Endodermal cell (in vitro differentiated cells): ENCODE measurements at regions not wholly inside any gene's neighbourhood (a gene's known extent, or its start where the extent isn't known, plus 50 kb on each side); places are given as distances from the start of the nearest gene placed in this dataset.

Source experiments
- DNase-seq: peaks from one replicate; pipeline ENCODE4 v3.0.0-alpha.2; 2017
- H3K27ac ChIP-seq: 2 replicates; pipeline ENCODE4 v1.5.1; 2013; ENCODE audit warnings: mild to moderate bottlenecking, low read depth, low read length, moderate library complexity
- H3K27me3 ChIP-seq: 2 replicates; pipeline ENCODE4 v1.6.1; 2013; ENCODE audit warnings: mild to moderate bottlenecking, low read length, moderate library complexity; ENCODE audit not compliant: insufficient read depth, control insufficient read depth, poor library complexity, severe bottlenecking
- H3K36me3 ChIP-seq: 2 replicates; pipeline ENCODE4 v1.7.0; 2013; ENCODE audit warnings: mild to moderate bottlenecking, low read length, moderate library complexity; ENCODE audit not compliant: control insufficient read depth, insufficient read depth
- H3K4me1 ChIP-seq: one replicate; pipeline ENCODE4 v1.7.0; 2013; ENCODE audit warnings: low read length; ENCODE audit not compliant: control insufficient read depth, insufficient read depth
- H3K4me3 ChIP-seq: 2 replicates; pipeline ENCODE4 v1.5.1; 2013; ENCODE audit warnings: mild to moderate bottlenecking, low read length, moderate library complexity
- H3K9ac ChIP-seq: 2 replicates; pipeline ENCODE4 v1.6.1; 2013; ENCODE audit warnings: mild to moderate bottlenecking, low read length, moderate library complexity; ENCODE audit not compliant: poor library complexity, severe bottlenecking; ENCODE audit errors: extremely low read depth
- H3K9me3 ChIP-seq: 2 replicates; pipeline ENCODE4 v1.6.1; 2013; ENCODE audit warnings: mild to moderate bottlenecking, low read length, moderate library complexity; ENCODE audit not compliant: control insufficient read depth
- H3K27ac Mint-ChIP-seq: 2 replicates; pipeline ENCODE4 v1.8.0; 2020; ENCODE audit warnings: mixed read lengths
- H3K27me3 Mint-ChIP-seq: 2 replicates; pipeline ENCODE4 v1.8.0; 2021; ENCODE audit warnings: mild to moderate bottlenecking, mixed read lengths; ENCODE audit not compliant: insufficient read depth
- H3K36me3 Mint-ChIP-seq: 2 replicates; pipeline ENCODE4 v1.8.0; 2020; ENCODE audit warnings: low read depth, mixed read lengths
- H3K4me1 Mint-ChIP-seq: 2 replicates; pipeline ENCODE4 v1.8.0; 2020; ENCODE audit warnings: mixed read lengths
- H3K4me3 Mint-ChIP-seq: 2 replicates; pipeline ENCODE4 v1.8.0; 2020; ENCODE audit warnings: mild to moderate bottlenecking, moderate library complexity, mixed read lengths
- H3K9me3 Mint-ChIP-seq: 2 replicates; pipeline ENCODE4 v1.8.0; 2020; ENCODE audit warnings: mild to moderate bottlenecking, mixed read lengths
- WGBS, 2 experiments: methylation state at CpG; one replicate each; pipeline versions ENCODE4 v1.1.5 to v1.1.7; 2013; ENCODE audit warnings: missing lambda C conversion rate in 2 of 2, mixed read lengths in 1 of 2; ENCODE audit not compliant: insufficient coverage in 1 of 2, insufficient read length in 1 of 2; 5-methylcytosine and 5-hydroxymethylcytosine counted together
- TF ChIP-seq, protein P1 (sequence below): fragments of 200-600 bp; sonication (generic); conservative IDR thresholded peaks from 2 replicates; pipeline ENCODE4 v1.5.0; 2021; ENCODE audit warnings: antibody characterized with exemption, mild to moderate bottlenecking

DNA sequence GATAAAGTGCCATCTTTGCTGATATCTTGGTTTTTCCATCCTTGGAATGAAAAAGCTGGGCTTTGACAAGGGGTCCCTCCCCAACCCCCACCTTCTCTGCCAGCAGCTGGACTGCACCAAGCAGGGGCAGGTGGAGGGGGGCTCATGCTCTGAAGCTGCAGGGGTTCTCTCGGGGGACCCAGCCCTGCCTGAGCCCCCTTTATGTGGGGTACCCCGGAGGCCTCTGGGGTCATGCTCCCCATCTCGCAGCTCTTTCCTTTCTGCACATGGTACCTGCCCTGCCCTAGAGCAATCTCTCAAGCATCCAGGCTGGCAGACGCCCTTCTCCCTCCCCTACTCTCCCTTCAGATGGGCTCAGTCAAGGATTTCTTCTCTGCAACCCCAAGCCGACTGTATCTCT, 146.7 kb upstream of the PTPN1 start:
- TF ChIP-seq, protein P1, sequence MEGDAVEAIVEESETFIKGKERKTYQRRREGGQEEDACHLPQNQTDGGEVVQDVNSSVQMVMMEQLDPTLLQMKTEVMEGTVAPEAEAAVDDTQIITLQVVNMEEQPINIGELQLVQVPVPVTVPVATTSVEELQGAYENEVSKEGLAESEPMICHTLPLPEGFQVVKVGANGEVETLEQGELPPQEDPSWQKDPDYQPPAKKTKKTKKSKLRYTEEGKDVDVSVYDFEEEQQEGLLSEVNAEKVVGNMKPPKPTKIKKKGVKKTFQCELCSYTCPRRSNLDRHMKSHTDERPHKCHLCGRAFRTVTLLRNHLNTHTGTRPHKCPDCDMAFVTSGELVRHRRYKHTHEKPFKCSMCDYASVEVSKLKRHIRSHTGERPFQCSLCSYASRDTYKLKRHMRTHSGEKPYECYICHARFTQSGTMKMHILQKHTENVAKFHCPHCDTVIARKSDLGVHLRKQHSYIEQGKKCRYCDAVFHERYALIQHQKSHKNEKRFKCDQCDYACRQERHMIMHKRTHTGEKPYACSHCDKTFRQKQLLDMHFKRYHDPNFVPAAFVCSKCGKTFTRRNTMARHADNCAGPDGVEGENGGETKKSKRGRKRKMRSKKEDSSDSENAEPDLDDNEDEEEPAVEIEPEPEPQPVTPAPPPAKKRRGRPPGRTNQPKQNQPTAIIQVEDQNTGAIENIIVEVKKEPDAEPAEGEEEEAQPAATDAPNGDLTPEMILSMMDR = no peak
- H3K36me3 Mint-ChIP-seq = no peaks in the 10 kb centered on the region
- no peaks in the 10 kb centered on the region for H3K4me1 Mint-ChIP-seq
- no peaks in the 10 kb centered on the region for H3K27me3 Mint-ChIP-seq
- no peak for DNase-seq
- no peaks in the 10 kb centered on the region for H3K9me3 Mint-ChIP-seq
- no peak overlapping the region for H3K4me3 Mint-ChIP-seq
- H3K27ac Mint-ChIP-seq = no peak overlapping the region
- WGBS, 2 experiments = 71 to 86% methylated on average over 1 to 5 of the region's 5 CpGs
- Histone ChIP-seq H3K27me3 (no peaks in the 10 kb centered on the region), H3K4me3 (no peak overlapping the region), H3K27ac (no peak overlapping the region), H3K36me3 (no peaks in the 10 kb centered on the region), H3K9me3 (no peaks in the 10 kb centered on the region), H3K4me1 (no peaks in the 10 kb centered on the region), H3K9ac (no peak overlapping the region)

DNA sequence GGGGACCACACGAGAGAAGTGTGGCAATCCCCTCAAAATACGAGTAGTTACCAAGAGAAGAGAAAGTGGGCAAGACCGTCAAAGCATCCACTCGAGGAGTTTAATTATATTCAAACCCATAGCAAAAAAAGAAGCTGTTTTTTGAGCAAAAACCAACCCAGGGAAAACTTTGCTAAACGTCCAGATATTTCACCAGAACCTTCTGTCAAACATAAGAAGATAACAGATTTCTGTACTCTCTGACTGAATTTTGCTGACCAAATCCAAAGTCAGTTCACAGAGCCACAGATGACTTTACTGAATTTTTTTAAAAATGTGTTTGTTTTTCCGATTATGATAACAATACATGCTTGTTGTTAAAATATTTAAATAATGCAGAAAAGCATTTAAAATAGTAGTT, 145.6 kb upstream of the PTPN1 start:
- Mint-ChIP-seq H3K4me1 (no peaks in the 10 kb centered on the region), H3K27ac (no peak overlapping the region), H3K9me3 (no peaks in the 10 kb centered on the region), H3K36me3 (no peaks in the 10 kb centered on the region), H3K4me3 (no peak overlapping the region), H3K27me3 (no peaks in the 10 kb centered on the region)
- Histone ChIP-seq H3K36me3 (no peaks in the 10 kb centered on the region), H3K27me3 (no peaks in the 10 kb centered on the region), H3K4me1 (no peaks in the 10 kb centered on the region), H3K9ac (no peak overlapping the region), H3K27ac (no peak overlapping the region), H3K4me3 (no peak overlapping the region), H3K9me3 (no peaks in the 10 kb centered on the region)
- TF ChIP-seq, protein P1 = no peak
- 65 to 83% methylated on average over 3 to 5 of the region's 6 CpGs for WGBS, 2 experiments
- no peak for DNase-seq

DNA sequence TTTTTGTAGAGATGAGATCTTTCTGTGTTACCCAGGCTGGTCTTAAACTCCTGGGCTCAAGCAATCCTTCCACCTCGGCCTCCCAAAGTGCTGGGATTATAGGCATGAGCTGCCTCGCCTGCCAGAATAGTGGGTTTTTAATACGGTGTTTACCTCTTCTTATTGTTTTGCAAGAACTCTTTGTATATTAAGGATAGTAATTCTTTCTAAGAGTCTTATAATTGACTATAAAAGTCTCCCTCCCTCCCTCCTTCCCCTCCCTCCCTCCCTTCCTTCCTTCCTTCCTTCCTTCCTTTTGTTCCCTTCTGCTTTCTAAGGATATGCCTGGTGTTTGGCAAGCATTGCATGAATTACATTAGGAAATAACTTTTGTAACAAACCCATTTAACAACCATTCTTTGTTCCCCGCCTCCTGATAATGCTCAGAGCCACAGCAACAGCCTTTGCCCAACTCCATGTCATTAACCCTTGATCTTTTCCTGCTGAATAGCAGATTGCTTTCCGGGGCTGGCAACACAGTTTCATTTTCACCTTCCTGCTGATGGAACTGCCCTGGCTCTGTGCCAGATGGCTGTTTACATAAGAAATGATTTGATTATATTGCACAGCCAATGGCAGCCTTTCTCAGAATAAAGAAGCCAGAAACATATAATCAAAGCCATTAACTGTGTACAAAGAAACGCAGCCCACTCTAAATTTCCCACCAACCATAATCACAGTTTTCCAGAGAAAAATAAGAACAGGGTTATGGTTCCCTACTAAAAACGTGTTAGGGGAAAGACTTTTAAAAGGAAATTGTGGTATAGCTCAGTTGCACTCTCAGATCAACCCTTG, 143.7 kb upstream of the PTPN1 start:
- H3K4me3 ChIP-seq = no peak overlapping the region
- 80 to 100% methylated on average over 1 to 7 of the region's 7 CpGs for WGBS, 2 experiments
- H3K9ac ChIP-seq = no peak overlapping the region
- no peaks in the 10 kb centered on the region for H3K9me3 ChIP-seq
- no peaks in the 10 kb centered on the region for H3K27me3 Mint-ChIP-seq
- no peaks in the 10 kb centered on the region for H3K27me3 ChIP-seq
- no peak overlapping the region for H3K4me3 Mint-ChIP-seq
- H3K27ac ChIP-seq = peak overlapping the region; percentile 21
- no peak overlapping the region for H3K27ac Mint-ChIP-seq
- no peaks in the 10 kb centered on the region for H3K9me3 Mint-ChIP-seq
- TF ChIP-seq, protein P1 = no peak
- H3K4me1 ChIP-seq = no peaks in the 10 kb centered on the region
- no peaks in the 10 kb centered on the region for H3K4me1 Mint-ChIP-seq
- H3K36me3 Mint-ChIP-seq = no peaks in the 10 kb centered on the region
- H3K36me3 ChIP-seq = no peaks in the 10 kb centered on the region
- DNase-seq = no peak
